ENCODE measurements at regions not wholly inside any gene's neighbourhood (a gene's known extent, or its start where the extent isn't known, plus 50 kb on each side); places are given as distances from the start of the nearest gene placed in this dataset.

GRCh38 chr5:98637557-98637956 is 135.9 kb upstream of the RGMB start (continued):
- TF ChIP-seq ZNF281 (CRISPR knock-in tag; IDR thresholded peaks at IDR 0.05) (no peak), MLX (CRISPR knock-in tag; IDR thresholded peaks at IDR 0.05) (no peak), USF1 (CRISPR knock-in tag; IDR thresholded peaks at IDR 0.05) (no peak), ESRRA (CRISPR knock-in tag; IDR thresholded peaks at IDR 0.05; ENCODE audit: borderline replicate concordance) (no peak), FOXP4 (CRISPR knock-in tag; IDR thresholded peaks at IDR 0.05) (no peak), HMGXB4 (CRISPR knock-in tag; IDR thresholded peaks at IDR 0.05) (no peak), OVOL2 (CRISPR knock-in tag; IDR thresholded peaks at IDR 0.05; ENCODE audit: borderline replicate concordance) (no peak)

- no peak overlapping the region for H3K4me3 Mint-ChIP-seq
- DNase-seq (ENCODE audit: low spot score): no peak
- H3K36me3 Mint-ChIP-seq: no peaks in the 10 kb centered on the region
- CTCF ChIA-PET: interaction anchor here (1.1 kb wide), 1 partner anchor 131 kb away, joined by 7 read pairs; no protein-coding TSS in a partner anchor
- no peaks in the 10 kb centered on the region for H3K9me3 Mint-ChIP-seq
- H3K27me3 Mint-ChIP-seq (ENCODE audit: low read depth): no peaks in the 10 kb centered on the region
- H3K27ac Mint-ChIP-seq: no peak overlapping the region
- peaks cover 45% of the 10 kb centered on the region for H3K4me1 Mint-ChIP-seq
- ATAC-seq: no peak
- TF ChIP-seq ATF6 (CRISPR knock-in tag; IDR thresholded peaks at IDR 0.05) (no peak), AR (CRISPR knock-in tag; IDR thresholded peaks at IDR 0.05) (no peak), USF1 (CRISPR knock-in tag; IDR thresholded peaks at IDR 0.05) (no peak), HMGA2 (CRISPR knock-in tag; IDR thresholded peaks at IDR 0.05) (no peak), USF2 (CRISPR knock-in tag; IDR thresholded peaks at IDR 0.05) (no peak), ZNF425 (CRISPR knock-in tag; conservative IDR thresholded peaks at IDR 0.05) (no peak), MXD4 (CRISPR knock-in tag; IDR thresholded peaks at IDR 0.05; ENCODE audit: borderline replicate concordance) (no peak)
- POLR2A ChIA-PET: no interaction called here
Measured at GRCh38 chr5:98638111-98638510, 135.4 kb upstream of the RGMB start.

Measured in WTC11 (cell line).